B cell (primary cell): ENCODE measurements at regions not wholly inside any gene's neighbourhood (a gene's known extent, or its start where the extent isn't known, plus 50 kb on each side); places are given as distances from the start of the nearest gene placed in this dataset.

ENCODE experiments used
- EZH2 ChIP-seq: IDR thresholded peaks from 2 replicates; pipeline ENCODE4 v1.6.1; 2012; ENCODE audit warnings: borderline replicate concordance, low read depth, mild to moderate bottlenecking, moderate library complexity, low read length; ENCODE audit not compliant: insufficient read depth, poor library complexity, severe bottlenecking
- TF ChIP-seq, protein P1 (sequence below): fragments of 200-600 bp; IDR thresholded peaks from one replicate; pipeline ENCODE4 v1.8.0; 2022; ENCODE audit warnings: antibody characterized with exemption, mild to moderate bottlenecking

DNA sequence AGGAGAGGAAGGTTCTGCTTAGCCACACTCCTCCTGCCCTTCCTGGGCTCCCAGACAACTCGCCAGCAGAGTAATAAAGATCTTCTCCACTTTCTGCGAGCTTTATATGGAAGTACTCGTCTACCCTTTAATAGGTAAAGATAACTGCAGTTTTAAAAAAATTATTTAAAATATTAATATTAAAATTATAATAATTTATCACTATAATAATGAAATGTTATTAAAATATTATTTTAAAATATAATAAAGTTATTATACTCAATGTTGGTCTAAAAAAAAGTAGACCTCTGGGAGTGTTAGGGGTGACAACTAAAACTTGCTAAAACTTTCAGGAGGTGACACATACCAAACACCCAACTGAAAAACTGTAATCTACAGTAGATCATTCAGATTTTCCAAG is 81.5 kb downstream of the RBM43 start:
- TF ChIP-seq, protein P1, sequence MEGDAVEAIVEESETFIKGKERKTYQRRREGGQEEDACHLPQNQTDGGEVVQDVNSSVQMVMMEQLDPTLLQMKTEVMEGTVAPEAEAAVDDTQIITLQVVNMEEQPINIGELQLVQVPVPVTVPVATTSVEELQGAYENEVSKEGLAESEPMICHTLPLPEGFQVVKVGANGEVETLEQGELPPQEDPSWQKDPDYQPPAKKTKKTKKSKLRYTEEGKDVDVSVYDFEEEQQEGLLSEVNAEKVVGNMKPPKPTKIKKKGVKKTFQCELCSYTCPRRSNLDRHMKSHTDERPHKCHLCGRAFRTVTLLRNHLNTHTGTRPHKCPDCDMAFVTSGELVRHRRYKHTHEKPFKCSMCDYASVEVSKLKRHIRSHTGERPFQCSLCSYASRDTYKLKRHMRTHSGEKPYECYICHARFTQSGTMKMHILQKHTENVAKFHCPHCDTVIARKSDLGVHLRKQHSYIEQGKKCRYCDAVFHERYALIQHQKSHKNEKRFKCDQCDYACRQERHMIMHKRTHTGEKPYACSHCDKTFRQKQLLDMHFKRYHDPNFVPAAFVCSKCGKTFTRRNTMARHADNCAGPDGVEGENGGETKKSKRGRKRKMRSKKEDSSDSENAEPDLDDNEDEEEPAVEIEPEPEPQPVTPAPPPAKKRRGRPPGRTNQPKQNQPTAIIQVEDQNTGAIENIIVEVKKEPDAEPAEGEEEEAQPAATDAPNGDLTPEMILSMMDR, result no peak
- no peak for TF ChIP-seq EZH2
